ENCODE measurements at regions not wholly inside any gene's neighbourhood (a gene's known extent, or its start where the extent isn't known, plus 50 kb on each side); places are given as distances from the start of the nearest gene placed in this dataset.

- no peak overlapping the region for H3K4ac ChIP-seq (ENCODE audit: low read depth, low read length)
- no peak for ATAC-seq (ENCODE audit: low read depth)
- no peaks in the 10 kb centered on the region for H3K4me1 ChIP-seq (ENCODE audit: control insufficient read depth, insufficient read depth, low read length)
- no peaks in the 10 kb centered on the region for H3K79me1 ChIP-seq (ENCODE audit: low read depth in 1 of 2, low read length in 2 of 2)
- H2AK5ac ChIP-seq (ENCODE audit: low read depth, low read length): no peak overlapping the region
- H3K23ac ChIP-seq (ENCODE audit: low read depth, low read length): no peak overlapping the region
- no peak overlapping the region for H3K56ac ChIP-seq (ENCODE audit: extremely low read depth, insufficient read depth, low read length)
- no peak overlapping the region for H2BK5ac ChIP-seq (ENCODE audit: low read depth, low read length, poor library complexity, severe bottlenecking)
- ChIA-PET POLR2A (ENCODE audit: unreplicated experiment) (no interaction called here), CTCF (no interaction called here)
- no peaks in the 10 kb centered on the region for H3K9me1 ChIP-seq (ENCODE audit: insufficient read depth, low read length)
- no peaks in the 10 kb centered on the region for H3K9me3 ChIP-seq (ENCODE audit: control insufficient read depth, insufficient read depth, low read length)
- no peak overlapping the region for H3K27ac ChIP-seq (ENCODE audit: insufficient read depth, low read length)
- no peak overlapping the region for H3K4me2 ChIP-seq (ENCODE audit: low read depth, low read length)
- H3K9ac ChIP-seq (ENCODE audit: low read depth, low read length): no peak overlapping the region
- H2BK20ac ChIP-seq (ENCODE audit: low read depth, low read length): no peak overlapping the region
- in situ Hi-C loops (cut with MboI; ENCODE audit: low sequenced_read_pairs) (no loop called here), dilution Hi-C loops (cut with HindIII; ENCODE audit: low sequenced_read_pairs, unreplicated experiment) (no loop called here), intact Hi-C loops (cut with micrococcal nuclease) (no loop called here)
- no peak overlapping the region for H4K5ac ChIP-seq (ENCODE audit: low read depth, low read length)
- DNase-seq: no peak
- BruUV-seq (replicated peaks): no TSS peak
- no peak overlapping the region for H3K18ac ChIP-seq (ENCODE audit: low read depth, low read length)
- no peak overlapping the region for H2BK120ac ChIP-seq (ENCODE audit: low read depth, low read length)
- H4K91ac ChIP-seq (ENCODE audit: insufficient read depth, low read depth, low read length): no peak overlapping the region
- no peak overlapping the region for H4K8ac ChIP-seq (ENCODE audit: low read depth in 2 of 2, low read length in 2 of 2)
- TF ChIP-seq RCOR1 (IDR thresholded peaks at IDR 0.05; ENCODE audit: insufficient replicate concordance, low read length): no peak
- no peak for TF ChIP-seq BHLHE40 (IDR thresholded peaks at IDR 0.05; ENCODE audit: low read depth, low read length)
- no peak for TF ChIP-seq USF2 (IDR thresholded peaks at IDR 0.05; ENCODE audit: low read depth, low read length)
- no peak for TF ChIP-seq RAD21 (IDR thresholded peaks at IDR 0.05; ENCODE audit: low read length)
- TF ChIP-seq CEBPB (IDR thresholded peaks at IDR 0.05; ENCODE audit: low read depth, low read length): no peak
- TF ChIP-seq MAFK (IDR thresholded peaks at IDR 0.05; ENCODE audit: low read depth, low read length): no peak
- no peak for TF ChIP-seq MAZ (IDR thresholded peaks at IDR 0.05; ENCODE audit: borderline replicate concordance, low read depth, low read length)
- TF ChIP-seq CTCF (conservative IDR thresholded peaks at IDR 0.05; ENCODE audit: low read depth, low read length): no peak
- TF ChIP-seq POLR2A (IDR thresholded peaks at IDR 0.05; ENCODE audit: low read depth, low read length): no peak
- TF ChIP-seq FOS (IDR thresholded peaks at IDR 0.05; ENCODE audit: low read depth, low read length): no peak
- no peak for TF ChIP-seq NFE2L2 (IDR thresholded peaks at IDR 0.05; ENCODE audit: low read depth, low read length)
- no peak for TF ChIP-seq RFX5 (IDR thresholded peaks at IDR 0.05; ENCODE audit: low read depth, low read length)
- TF ChIP-seq MXI1 (IDR thresholded peaks at IDR 0.05; ENCODE audit: borderline replicate concordance, low read depth, low read length): no peak
- TF ChIP-seq ELK1 (IDR thresholded peaks at IDR 0.05; ENCODE audit: borderline replicate concordance, low read depth, low read length): no peak
- no peaks in the 10 kb centered on the region for H3K36me3 ChIP-seq (ENCODE audit: control insufficient read depth, insufficient read depth, low read length)
- no peak overlapping the region for H2AFZ ChIP-seq (replicated peaks; ENCODE audit: low read length, poor library complexity)
- no peak overlapping the region for H3K14ac ChIP-seq (replicated peaks; ENCODE audit: low read depth, low read length)
- no peaks in the 10 kb centered on the region for H4K20me1 ChIP-seq (ENCODE audit: insufficient read depth, low read length)
- no peak overlapping the region for H3K4me3 ChIP-seq (ENCODE audit: insufficient read depth, low read depth, low read length)
- no peaks in the 10 kb centered on the region for H3K27me3 ChIP-seq (ENCODE audit: control insufficient read depth, insufficient read depth, low read length)
- no peak overlapping the region for H2AK9ac ChIP-seq (replicated peaks; ENCODE audit: low read depth, low read length, poor library complexity)
- H2BK15ac ChIP-seq (ENCODE audit: low read depth, low read length): no peak overlapping the region
Observed at GRCh38 chr2:163836167-163836566, 100.4 kb upstream of the FIGN start.

Measured in IMR-90 (cell line).